IPS-NIHi7 (cell line): ENCODE measurements at regions not wholly inside any gene's neighbourhood (a gene's known extent, or its start where the extent isn't known, plus 50 kb on each side); places are given as distances from the start of the nearest gene placed in this dataset.
"Not testable (repeated sequence)": the region's sequence is repeated elsewhere in the genome, so short reads cannot be mapped to it uniquely, and the experiment has no call there.

Experiments
- DNase-seq: peaks from one replicate; pipeline ENCODE4 v3.0.0; 2012; ENCODE audit warnings: mixed read lengths; ENCODE audit errors: extremely low spot score

DNA sequence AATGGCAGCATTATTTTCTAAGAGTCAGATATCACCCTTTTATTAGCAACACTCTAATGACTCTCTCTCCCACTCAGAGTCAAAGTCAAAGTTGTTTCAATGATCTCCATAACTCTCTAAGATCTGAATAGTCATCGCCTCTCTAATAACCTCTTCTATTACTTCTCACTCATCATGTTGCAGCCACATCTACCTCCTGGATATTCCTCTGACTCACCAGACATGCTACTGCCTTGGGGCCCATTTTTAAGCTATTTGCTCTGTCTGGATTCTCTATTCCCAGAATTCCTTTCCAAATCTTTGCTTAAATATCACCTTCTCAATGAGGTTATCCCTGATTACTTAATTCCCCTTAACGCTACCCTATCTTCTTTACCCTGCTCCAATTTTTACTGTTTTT, 391.8 kb upstream of the MAGEB16 start:
- no peak for DNase-seq

DNA sequence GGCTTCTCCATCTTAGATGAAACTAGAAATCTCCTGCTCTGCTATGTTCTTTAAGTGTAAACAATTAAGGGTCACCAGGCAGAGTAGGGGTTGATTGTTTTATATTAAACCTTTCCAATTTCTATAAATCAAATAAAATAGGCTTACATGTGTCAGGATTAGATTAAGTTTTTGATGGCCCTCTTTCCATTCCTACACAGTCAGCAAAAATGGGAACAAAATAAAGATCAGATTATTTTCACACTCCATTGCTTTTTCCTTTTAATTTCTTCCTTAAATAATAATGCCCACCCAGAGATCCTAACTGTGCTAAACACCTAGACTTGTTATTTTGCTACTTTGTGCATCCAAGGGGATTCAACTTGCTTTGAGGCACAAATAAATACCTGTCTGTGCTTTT, 381.4 kb upstream of the MAGEB16 start:
- DNase-seq: no peak

DNA sequence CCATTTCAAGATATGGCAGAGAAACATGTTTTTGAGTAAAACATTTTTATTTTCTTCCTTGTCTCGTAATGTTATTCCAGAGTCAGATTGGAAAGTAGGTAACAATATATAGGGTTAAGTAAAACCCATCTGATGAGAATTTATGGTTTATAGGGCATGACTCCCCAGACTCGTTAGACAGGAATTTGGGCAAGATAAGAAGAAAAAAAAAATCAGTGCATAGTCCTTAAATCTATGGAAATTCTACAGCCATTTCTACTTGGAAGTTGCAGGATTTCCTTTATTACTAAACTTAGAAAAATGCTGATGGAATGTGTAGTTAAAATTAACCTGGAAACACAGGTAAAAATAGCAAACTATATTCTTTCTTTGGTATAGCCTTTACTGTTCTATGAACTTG, 366.1 kb upstream of the MAGEB16 start:
- DNase-seq: no peak

DNA sequence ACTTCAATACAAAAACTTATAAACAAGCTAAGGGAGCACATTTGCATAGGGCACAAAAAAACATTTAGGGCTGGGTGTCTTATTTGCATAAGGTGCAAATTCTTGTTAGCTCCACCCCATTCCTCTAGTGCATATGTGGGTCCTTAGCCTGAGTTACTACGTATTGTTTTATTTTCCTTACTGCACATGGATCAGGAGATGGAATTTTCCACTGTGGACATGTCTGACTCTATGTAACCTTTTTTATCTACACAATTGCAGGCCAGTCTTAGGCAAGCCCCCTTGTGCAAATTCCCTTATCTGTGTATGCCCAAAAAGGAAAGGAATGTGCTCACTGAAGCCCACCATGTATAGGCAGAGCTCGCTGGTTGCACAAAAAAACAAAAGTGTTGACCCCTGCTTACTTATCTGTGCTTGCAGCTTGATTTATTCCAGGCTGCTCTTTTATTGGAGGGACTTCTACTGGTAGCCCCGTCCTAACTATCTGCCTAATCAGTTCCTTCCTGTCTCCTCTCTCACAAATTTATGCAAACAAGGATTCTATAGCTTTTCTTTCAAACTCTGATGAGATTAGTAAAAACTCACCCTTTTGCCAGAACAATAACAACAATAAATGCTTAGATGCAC, 359.0 kb upstream of the MAGEB16 start:
- DNase-seq: no peak

DNA sequence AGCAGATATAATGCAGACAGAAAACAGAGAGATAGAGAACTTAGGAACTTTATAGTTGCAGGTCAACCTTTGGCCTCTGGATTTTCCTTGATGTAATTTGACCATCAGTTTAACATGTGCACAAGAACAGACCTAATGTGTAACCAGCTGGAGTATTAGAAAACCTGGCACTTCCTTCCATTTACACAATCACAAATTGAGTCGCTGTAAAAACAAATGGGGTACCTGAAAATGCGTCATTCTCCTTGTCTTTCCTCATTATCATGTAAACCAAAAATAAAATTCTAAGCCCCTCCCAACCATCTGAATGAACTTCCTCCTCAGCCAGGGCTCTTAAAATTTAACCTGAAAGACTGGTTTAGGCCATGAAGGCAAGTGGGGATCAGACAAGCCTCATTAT, 358.4 kb upstream of the MAGEB16 start:
- DNase-seq: no peak

DNA sequence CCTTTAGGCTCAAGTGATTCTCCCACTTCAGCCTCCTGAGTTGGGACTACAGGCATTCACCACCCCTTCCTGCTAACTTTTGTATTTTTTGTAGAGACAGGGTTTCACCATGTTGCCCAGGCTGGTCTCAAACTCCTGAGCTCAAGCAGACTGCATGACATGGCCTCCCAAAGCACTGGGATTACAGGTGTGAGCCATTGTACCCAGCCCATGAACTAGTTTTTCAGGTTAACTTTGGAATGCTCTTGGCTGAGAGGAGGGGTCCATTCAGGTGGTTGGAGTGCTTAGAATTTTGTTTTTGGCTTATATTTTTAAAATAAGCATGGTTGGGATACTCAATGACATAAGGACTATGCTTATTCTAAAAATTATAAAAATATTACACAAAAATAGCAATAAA, 355.7 kb upstream of the MAGEB16 start:
- DNase-seq: no peak

DNA sequence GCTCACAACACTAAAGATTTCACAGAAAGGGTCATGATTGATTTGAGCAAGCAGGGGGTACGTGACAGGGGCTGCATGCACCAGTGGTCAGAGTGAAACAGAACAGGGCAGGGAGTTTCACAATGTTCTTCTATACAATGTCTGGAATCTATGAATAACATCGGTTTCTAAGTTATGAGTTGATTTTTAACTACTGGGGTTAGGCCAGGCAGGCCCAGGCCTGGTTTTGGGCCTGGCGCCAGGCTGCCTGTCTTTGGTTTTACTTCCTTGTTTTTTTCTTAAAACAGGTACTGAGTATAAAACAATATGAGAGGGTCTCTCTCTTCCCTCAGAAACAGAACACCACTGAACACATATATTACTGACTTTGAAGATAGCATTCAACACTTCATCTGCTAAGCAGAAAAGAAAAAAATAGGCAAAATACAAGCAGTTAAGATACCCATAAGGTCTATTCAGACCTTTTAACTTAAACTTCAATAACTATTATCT, 355.0 kb upstream of the MAGEB16 start:
- DNase-seq: not testable (repeated sequence)

DNA sequence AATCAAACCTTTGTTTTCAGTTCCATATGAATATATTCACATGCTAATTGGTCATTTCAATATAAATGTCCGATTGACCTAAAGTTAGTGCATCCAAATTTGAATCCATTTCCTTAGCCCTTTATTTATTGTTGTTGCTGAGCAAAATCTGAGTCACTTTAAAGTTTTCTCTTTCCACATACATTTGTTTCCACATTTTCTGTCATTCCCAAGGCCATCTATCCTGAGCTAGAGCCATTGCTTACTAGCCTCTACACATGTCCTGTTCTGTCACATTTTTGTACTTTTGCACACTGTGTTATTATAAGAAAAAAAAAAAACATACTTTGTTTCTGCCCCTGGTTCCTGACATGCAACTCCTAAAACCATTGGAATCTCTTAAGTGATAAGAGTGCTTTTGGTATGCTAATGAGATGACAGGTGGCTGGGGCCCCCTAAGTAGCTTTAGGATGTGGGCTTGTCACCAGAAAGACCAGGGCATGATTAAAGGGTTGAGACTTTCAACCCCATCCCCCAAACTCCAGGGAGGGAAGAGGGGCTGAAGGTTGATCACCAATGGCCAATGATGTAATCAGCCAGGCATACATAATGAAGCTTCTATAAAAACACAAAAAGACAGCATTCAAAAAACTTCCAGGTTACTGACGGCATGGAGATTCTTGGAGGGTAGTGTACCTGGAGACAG, 353.3 kb upstream of the MAGEB16 start:
- DNase-seq: peak; percentile 25

DNA sequence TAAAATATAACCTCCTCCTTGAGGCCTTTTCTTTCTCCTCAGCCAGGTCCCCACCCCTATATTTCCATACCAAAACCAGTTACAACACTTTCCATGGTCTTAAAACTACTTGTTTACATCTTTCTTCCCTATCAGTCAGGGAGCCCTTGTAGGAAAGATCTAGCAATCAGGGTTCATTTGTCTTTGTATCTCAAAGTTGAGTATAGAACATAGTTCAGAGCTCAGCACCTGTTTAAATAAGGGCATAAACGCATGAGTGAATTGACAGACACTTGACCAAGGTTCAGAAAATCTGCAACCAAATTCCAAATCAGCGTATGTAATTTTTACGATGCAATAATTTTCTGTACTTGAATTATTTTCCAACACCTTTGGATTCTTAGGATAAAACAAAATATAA, 352.2 kb upstream of the MAGEB16 start:
- DNase-seq: no peak

DNA sequence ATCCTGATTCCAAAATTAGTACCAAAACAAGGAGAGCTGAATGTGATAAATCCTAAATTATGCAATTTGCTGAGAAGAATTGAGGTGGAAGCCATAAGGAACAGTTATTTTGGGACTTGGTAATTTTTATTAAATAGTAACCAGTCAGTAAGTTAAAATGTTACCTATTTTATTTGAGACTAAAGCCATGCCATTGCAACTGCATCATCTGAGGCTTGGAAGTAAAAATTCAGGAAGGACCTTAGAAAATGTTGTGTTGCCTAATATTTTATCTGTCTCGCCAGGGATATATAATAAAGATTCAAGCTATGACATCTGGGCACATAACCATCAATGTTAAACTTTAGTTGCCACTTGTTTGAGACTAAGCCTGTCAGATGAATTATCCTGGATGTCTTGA, 341.3 kb upstream of the MAGEB16 start:
- DNase-seq: no peak

DNA sequence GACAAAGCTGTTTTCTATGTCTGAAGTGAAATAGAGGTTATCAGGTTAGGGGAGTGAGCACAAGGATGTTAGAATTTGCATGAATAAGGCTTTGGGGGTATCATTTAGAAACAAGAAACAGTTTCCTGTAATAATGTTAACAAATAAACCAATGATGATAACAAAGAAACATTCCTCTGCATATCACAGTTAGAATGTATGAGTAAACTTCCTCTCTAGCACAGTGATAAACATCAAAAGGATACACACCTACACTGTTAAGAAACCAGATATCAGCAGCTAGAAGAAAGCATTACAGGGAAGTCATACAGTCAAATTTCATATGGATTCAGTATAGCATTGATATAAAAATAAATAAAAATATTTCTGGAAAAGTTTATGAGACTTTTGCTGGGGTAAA, 340.0 kb upstream of the MAGEB16 start:
- no peak for DNase-seq

DNA sequence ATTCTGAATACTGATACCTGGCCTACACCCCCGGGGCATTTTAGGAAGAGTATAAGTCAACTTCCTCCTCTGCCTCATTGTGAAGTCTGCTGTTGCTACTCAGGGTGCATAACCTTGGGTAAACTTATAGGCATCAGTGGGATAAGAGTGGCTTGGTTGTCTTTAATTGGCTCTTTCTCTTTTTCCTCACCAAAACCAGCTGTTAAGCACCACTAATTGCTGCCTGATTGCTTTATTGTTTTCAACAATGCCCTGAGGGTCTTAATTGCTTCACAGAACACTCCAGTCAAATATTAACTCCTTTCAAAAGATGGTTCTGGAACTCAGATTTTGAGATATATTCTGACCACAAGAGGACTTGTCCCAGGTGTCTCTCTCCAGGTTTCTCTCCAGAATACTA, 337.0 kb upstream of the MAGEB16 start:
- DNase-seq: no peak

DNA sequence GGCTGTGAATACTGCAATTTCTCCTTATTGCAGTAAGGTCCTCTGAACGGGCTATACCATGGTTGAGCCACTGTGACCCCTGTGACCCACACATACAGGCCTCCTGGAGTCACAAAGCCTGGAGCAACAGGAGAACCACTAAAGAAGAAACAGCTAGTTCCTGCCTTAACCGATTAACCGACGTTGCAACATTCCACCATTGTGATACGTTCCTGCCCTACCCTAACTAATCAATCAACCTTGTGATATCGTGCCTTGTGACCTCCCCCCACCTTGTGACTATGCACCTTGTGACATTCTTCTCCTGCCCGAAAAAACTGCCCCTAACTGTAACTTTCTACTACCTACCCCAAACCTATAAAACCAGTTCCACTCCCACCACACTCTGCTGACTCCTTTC, 301.5 kb upstream of the MAGEB16 start:
- DNase-seq: not testable (repeated sequence)

DNA sequence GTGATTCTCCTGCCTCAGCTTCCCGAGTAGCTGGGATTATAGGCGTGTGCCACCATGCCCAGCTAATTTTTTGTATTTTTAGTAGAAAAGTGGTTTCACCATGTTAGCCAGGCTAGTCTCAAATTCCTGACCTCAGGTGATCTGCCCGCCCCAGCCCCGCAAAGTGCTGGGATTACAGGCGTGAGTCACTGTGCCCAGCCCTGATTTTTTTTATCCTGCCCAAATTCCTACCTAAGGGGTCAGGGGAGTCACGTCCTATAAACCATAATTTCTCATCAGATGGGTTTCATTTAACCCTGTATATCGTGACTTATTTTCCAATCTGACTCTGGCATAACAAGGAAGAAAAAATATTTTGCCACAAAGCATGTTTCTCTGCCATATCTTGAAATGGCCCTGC, 300.7 kb upstream of the MAGEB16 start:
- DNase-seq: not testable (repeated sequence)

DNA sequence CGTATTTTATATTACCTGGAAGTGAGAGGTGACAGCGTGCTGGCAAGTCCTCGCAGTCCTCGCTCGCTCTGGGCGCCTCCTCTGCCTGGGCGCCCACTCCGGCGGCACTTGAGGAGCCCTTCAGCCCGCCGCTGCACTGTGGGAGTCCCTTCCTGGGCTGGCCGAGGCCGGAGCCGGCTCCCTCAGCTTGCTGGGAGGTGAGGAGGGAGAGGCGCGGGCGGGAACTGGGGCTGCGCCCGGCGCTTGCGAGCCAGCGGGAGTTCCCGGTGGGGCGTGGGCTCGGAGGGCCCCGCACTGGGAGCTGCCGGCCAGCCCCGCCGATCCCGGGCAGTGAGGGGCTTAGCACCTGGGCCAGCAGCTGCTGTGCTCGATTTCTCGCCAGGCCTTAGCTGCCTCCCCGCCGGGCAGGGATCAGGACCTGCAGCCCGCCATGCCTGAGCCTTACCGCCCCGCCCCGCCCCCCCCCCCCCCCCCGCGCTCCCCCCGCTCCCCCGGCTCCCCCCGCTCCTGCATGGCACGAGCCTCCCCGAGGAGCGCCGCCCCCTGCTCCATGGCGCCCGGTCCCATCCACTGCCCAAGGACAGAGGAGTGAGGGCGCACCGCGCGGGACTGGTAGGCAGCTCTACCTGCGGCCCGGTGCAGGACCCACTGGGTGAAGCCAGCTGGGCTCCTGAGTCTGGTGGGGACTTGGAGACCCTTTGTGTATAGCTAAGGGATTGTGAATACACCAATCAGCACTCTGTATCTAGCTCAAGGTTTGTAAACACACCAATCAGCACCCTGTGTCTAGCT, 298.9 kb upstream of the MAGEB16 start:
- no peak for DNase-seq

DNA sequence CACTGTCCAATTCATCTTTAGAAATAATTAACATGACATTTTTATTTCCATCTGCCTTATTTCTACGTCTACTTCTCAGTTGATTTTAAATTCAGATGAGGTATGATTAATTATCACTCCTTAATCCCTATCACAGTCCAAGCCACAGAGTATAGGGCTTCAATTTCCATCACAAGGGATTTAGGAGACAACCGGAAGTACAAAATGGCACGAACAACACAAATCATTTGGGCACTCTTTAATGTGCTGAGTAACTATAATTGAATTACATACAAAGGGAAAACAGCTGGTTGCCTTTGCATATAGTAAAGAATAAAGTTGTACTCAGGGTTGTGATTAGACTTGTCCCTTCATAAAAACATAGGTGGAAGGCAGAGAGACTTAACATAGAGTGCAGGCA, 290.4 kb upstream of the MAGEB16 start:
- DNase-seq: no peak

DNA sequence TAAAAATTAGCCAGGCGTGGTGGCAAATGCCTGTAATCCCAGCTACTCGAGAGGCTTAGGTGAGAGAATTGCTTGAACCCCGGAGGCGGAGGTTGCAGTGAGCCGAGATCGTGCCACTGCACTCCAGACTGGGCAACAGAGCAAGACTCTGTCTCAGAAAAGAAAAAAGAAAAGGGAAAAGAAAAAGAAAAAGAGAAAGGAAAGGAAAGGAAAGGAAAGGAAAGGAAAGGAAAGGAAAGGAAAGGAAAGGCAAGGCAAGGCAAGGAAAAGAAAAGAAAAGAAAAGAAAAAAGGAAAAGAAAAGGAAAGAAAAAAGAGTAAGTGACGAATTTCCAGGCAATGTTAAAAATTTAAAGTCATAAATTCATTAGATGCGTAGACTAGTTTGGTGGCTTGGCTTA, 250.1 kb upstream of the MAGEB16 start:
- DNase-seq: not testable (repeated sequence)

DNA sequence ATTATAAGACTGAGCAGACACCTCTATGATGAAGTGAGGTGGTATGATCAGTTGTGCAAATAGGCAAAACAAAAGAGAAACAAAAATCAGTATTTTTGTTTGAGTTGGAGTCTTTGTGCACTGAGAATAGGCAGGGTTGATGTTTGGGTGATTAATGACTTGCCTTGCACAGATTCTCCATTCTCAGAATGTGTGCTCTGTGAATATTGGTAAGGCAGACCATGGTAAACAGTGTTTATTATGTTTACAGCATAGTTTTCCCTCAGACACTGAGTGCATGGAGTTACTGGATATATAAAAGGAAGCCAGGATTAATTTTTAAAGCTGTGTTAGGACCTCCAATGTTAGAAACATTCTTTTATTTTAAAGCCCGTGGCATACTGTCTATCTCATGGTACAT, 240.2 kb upstream of the MAGEB16 start:
- no peak for DNase-seq

DNA sequence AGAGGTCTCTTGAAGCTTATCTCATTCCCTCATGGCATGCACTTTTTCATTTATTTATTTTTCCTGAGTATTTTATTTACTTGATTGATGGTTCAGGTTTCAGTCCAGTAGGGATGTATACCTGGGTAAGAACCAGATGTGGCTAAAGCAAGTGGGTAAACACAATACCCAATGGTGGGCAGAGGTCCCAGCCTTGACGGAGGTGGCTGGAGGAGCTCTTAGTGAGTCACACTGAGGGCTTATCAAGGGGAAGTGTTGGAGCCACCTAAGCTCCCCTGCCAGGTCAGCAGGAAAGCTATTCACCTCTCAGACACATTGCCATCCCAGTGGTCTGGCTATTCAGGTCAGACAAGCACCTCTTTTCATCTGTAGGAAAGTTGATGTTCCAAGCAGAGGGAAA, 236.2 kb upstream of the MAGEB16 start:
- DNase-seq: peak; percentile 13

DNA sequence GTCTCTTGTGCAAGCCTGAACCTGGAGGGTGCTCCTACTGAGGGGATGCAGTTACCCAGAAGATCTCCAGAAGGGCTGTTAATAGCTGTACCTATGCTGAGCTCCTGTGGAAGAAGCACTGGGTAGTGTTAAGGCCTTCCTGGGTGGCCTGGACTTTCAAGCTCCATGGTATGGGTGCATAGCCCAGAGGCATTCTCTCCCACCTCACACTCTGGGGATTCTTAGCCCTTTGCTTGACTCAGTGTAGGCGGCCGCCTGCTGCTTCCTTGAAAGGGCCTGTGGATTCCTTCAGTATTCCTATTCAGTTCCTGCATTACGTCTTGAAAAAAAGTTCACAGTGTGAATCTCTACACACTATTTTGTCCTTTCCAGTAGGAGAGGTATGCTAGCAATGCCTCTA, 235.7 kb upstream of the MAGEB16 start:
- DNase-seq: peak; percentile 33

DNA sequence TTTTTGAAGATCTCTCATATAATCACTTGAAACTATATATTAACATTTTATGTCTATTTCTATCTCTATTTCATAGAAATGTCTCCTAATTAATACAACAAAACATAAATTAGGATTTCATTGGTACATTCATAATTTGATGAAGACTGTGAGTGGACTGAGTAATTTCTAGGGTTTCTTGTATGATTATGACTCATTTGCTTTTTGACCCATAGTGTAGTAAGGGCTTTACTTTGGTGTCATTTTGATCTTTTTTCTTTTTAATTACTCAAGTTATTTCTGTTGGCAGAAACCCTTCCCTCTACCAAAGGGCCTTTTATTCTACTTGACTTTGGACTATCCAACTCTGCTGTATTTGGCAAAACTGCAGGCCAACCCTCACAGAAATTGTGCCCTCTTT, 207.9 kb upstream of the MAGEB16 start:
- no peak for DNase-seq

DNA sequence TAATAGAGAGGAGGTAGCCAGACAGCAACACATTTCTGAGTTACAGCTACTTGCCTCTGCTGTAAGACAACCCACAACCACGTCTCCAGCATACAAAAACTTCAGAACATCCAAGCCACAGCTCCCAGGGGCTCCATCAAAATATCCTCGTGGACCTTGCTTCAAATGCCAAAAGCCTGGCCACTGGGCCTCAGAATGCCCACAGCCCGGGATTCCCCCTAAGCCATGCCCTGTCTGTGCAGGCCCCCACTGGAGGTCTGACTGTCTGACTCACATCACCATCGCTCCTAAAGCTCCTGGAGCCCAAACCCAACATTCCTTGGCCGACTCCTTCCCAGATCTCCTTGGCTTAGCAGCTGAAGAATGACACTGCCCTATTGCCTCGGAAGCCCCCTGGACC, 186.6 kb upstream of the MAGEB16 start:
- not testable (repeated sequence) for DNase-seq

DNA sequence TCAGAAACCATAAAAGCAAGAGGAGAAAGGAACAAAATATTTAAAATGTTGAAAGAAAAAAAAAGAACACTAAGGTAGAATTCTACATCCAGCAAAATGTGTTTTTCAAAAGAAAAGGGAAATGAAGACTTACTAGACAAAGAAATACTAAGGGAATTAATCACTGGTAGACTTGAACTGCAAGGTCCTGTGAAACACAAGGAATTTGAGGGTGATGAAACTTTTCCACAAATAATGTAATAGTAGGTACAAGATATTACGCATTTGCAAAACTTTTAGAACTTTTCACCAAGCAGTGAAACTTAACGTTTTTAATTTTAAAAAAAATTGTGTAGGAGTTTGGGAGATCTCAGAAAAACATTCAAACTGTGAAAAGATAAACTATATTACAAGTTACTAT, 180.3 kb upstream of the MAGEB16 start:
- no peak for DNase-seq
